ACHN (cell line): ENCODE measurements at regions not wholly inside any gene's neighbourhood (a gene's known extent, or its start where the extent isn't known, plus 50 kb on each side); places are given as distances from the start of the nearest gene placed in this dataset.
"Not testable (repeated sequence)": the region's sequence is repeated elsewhere in the genome, so short reads cannot be mapped to it uniquely, and the experiment has no call there.

ENCODE experiments used
- DNase-seq: peaks from one replicate; pipeline ENCODE4 v3.0.0-alpha.2; 2015
- in situ Hi-C: cut with HindIII; loops from 2 replicates; pipeline ENCODE4 v1.10.0; 2017; ENCODE audit warnings: low sequenced_read_pairs, low pct_ligation_motif_present, low pct_unique_long_range_greater_than_20kb

DNA sequence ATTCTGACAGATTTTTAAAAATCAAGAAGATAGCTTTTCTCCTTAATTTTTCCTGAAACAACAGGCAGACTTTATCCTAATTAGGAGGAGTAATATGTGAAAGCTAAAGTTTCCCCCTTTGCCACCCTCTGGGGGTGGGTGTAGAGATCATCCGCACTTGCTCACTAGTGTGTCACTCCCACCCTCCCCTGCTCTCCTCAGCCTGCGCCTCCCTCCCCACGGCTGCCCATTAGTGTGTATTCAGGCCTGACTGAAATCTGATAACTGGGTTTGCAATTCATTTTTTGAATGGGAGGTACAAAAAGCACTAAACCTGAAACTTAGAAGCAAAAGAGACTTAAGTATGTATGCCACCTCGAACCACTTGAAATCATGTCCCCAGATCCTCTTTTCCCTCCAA lies 110.4 kb upstream of the TRIM2 start:
- no peak for DNase-seq
- in situ Hi-C loops = no loop called here

- in situ Hi-C loops = no loop called here
- no peak for DNase-seq
These were observed 109.8 kb upstream of the TRIM2 start for GRCh38 chr4:153094435-153094834.

- DNase-seq = no peak
- in situ Hi-C loops = no loop called here
These were observed 108.6 kb upstream of the TRIM2 start for GRCh38 chr4:153095448-153096204.

- DNase-seq = no peak
These were observed 107.9 kb upstream of the TRIM2 start for GRCh38 chr4:153096344-153096743.

GRCh38 chr4:153098427-153098826 lies 105.8 kb upstream of the TRIM2 start:
- no peak for DNase-seq
- in situ Hi-C loops = no loop called here

More at GRCh38 chr4:153096344-153096743, 107.9 kb upstream of the TRIM2 start:
- in situ Hi-C loops = no loop called here

GRCh38 chr4:153099391-153100140 lies 104.7 kb upstream of the TRIM2 start:
- DNase-seq = no peak
- in situ Hi-C loops = no loop called here

DNA sequence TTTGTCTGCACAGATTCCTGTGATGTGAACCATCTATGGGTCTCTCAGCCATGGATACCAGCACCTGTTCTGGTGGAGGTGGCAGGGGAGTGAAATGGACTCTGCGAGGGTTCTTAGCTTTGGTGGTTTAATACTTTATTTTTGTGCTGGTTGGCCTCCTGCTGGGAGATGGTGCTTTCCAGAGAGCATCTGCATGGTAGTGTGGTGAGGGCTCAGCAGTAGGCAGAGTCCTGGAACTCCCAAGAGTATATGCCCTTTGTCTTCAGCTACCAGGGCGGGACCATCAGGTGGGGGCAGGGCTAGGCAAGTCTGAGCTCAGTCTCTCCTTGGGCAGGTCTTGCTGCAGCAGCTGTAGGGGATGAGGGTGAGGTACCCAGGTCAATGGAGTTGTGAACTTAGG lies 97.5 kb upstream of the TRIM2 start:
- DNase-seq, in situ Hi-C loops: not testable (repeated sequence)

DNA sequence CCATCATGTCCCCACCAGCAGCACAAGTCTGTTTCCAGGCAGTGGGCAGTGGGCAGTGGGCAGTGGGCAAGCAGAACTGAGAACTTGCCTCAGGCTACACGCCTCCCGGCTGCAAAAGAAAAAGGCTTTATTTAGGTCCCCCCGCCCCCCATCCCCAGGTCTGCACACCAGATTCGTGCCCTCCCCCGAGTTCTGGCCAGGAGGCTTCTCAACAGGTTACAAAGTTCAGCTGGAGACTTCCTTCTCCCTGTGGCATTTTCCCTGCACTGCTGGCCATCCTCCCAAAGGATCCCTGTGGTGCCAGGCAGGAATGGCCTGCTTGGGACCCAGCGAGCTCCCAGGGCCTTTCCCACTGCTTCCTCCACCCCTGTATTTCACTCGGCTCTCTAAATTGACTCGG lies 97.0 kb upstream of the TRIM2 start:
- in situ Hi-C loops = no loop called here
- DNase-seq = no peak

GRCh38 chr4:153109296-153109849 lies 94.9 kb upstream of the TRIM2 start:
- DNase-seq = no peak
- in situ Hi-C loops = no loop called here

DNA sequence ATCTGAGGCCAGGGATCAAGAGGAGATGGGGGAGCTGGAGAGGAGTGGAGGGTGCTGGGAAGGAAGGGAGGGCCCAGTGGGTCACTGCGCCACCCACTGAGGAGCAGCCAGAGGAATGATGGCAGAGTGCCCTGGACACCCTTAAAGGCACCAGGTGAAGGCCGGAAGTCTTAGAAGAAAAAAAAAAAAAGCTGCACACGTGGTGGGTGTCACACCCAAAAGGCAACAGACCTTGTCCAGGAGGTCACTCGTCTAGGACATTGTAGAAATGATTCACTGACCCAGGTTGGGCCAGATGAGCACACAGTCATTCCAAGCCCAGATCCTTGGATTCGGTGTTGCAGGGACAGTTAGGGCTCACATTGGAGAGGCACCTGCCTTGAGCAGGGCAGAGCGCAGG lies 93.5 kb upstream of the TRIM2 start:
- no peak for DNase-seq
- in situ Hi-C loops = no loop called here

- DNase-seq = no peak
- in situ Hi-C loops = no loop called here
These were observed 92.7 kb upstream of the TRIM2 start for GRCh38 chr4:153111426-153112040.

GRCh38 chr4:153112041-153112441 lies 92.2 kb upstream of the TRIM2 start:
- in situ Hi-C loops = no loop called here

GRCh38 chr4:153113061-153113837 lies 91.0 kb upstream of the TRIM2 start:
- peak; percentile 12 for DNase-seq
- in situ Hi-C loops = no loop called here

More at GRCh38 chr4:153112041-153112441, 92.2 kb upstream of the TRIM2 start:
- DNase-seq = no peak

DNA sequence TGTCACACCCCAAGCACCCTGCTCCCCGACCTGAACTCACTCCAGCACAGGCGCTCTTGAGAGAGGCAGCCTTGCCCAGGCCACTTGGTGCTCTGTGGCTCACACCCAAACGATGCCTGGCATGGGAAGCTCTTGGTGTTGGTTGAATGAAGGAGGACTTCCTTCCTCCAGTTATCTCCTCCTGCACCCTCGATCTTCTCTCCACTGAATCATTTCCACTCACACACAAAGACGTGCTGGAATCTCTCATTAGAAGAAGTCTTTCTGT lies 90.5 kb upstream of the TRIM2 start:
- no peak for DNase-seq
- in situ Hi-C loops = no loop called here

DNA sequence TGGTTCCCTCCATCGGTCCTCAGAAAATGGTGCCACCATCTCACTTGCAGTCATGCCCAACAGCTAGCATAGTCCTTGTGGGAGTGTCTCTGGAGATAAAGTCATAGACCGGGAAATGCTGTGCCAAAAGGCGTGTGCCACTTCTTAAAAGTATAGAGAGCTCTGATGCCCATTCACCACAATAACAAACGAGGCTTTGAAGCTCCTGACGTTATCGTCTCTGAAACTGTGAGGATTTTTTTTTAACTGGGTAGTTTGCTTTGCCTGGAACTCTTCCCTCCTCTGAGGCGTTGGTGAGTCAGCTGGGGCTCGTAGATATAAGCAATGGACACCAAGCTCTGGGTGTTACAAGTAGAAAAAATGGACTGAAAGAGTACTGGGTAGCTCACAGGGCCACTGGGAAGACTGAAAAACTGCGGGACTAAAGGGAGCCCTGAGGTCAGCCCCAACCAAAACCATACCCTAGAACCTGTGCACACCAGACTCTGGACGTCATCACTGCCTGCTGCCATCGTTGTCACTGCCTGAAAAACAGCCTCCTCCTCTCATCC lies 89.4 kb upstream of the TRIM2 start:
- in situ Hi-C loops = no loop called here
- DNase-seq = no peak

- DNase-seq = peak; percentile 67
- in situ Hi-C loops = no loop called here
These were observed 88.6 kb upstream of the TRIM2 start for GRCh38 chr4:153115322-153116290.

GRCh38 chr4:153116291-153116680 lies 88.0 kb upstream of the TRIM2 start:
- in situ Hi-C loops = no loop called here
- no peak for DNase-seq

DNA sequence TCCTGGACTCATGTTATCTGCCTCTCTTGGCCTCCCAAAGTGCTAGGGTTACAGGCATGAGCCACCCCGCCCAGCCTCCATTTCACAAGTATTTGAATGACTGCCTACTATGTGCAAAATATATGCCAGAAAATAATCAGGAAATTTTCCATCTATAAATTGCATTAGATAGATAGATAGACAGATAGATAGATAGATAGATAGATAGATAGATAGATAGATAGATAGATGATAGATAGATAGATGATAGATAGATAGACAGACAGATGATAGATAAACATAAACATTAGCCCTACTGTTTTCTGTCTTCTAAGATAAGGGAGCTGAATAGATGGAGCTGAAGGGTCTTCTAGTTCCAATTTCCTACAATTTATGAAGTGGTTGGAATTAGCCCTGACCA lies 87.4 kb upstream of the TRIM2 start:
- in situ Hi-C loops = no loop called here
- DNase-seq = no peak
